Activated CD8-positive, alpha-beta memory T cell treated with anti-CD3 and anti-CD28 coated beads, Interleukin-2, amount 50 U/mL, for 1 hour (primary cell): ENCODE measurements at regions not wholly inside any gene's neighbourhood (a gene's known extent, or its start where the extent isn't known, plus 50 kb on each side); places are given as distances from the start of the nearest gene placed in this dataset.

ENCODE experiments used
- DNase-seq: peaks from one replicate; pipeline ENCODE4 v3.0.0-alpha.2; 2020; ENCODE audit errors: extremely low read depth

DNA sequence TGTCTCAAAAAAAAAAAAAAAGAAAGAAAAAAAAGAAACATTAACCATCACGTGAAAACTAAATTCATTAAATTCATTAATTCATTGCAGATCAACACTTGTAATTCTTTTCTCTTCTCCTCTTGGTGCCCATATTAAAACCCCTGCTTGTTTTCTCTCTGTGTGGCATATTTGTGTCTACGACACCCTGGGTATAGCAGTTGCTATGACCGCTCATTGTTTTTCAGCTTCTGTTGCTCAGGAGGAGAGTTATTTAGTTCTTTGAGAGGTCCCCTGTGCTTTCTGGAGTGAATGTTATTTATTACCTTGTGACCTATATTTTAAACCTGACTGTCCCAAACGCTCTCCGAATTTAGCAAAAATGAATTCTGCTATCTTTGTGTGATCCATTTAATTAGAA, 62.3 kb upstream of the CLMP start:
- DNase-seq, result no peak

DNA sequence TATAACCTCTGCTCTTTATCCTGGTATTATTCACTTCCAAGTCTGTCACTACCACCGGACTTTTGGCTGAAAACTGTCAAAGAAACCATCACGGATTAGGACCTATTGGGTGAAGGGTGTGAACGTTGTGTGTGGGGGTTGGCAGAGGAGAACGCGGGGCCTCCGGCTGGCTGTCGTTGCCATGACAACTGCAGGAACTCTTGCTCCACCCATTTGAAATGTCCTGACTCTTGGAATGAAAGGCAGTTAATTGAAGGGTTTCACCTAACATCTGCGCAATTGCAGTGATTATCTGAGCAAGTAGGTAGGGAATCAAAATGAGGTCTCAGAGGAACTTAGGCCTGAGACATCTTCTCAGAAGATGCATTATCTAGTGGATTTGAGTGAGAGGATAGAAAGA, 60.9 kb upstream of the CLMP start:
- no peak for DNase-seq

DNA sequence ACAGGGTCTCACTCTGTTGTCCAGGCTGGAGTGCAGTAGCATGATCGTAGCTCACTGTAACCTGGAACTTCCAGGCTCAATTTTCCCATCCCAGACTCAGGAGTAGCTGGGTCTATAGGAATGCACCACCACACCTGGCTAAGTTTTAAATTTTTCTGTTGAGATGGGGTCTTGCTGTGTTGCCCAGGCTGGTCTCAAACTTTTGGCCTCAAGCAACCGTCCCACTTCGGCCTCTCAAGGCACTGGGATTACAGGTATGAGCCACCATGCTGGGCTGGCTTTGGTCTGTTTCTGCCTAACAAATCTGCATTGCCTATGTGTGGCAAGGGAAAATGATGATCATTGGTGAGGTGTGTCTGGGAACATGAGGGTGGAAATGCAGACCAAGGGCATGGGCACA, 59.3 kb upstream of the CLMP start:
- no peak for DNase-seq

DNA sequence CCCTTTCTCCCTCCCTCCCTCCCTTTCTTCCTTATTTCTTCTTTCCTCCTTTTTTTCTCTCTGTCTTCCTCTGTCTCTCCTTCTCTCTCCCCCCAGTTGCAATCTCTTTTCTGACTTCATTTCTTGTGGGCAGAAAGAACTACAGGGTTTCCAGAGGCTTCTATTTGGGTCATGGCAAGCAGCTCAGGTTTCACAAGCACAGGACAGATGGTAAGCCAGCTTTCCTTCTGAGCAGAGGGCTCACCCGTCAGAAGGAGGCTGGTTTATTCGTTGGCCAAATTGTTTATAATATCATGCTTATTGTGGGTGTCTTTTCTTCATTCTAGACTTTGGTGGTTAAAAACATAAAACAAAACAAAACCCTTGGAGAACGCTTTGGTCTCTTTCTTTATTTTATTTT, 58.9 kb upstream of the CLMP start:
- DNase-seq, result no peak

DNA sequence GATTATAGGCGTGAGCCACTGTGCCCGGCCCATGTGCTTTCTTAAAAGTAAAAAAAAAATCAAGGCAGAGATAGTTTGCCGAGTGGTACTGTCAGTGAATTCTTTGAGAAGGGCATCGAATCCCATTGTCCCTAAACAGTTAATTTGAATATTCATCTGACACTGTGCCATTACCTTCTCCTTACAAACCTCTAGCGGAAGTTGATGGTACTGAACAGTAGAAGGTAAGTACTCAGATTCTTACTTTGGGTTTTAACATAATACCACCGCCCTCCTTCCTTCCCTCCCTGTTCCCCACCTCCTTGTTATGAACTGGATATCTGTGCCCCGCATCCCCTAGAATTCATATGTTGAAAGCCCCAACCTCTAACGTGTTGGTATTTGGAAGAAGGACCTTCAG, 58.2 kb upstream of the CLMP start:
- no peak for DNase-seq

DNA sequence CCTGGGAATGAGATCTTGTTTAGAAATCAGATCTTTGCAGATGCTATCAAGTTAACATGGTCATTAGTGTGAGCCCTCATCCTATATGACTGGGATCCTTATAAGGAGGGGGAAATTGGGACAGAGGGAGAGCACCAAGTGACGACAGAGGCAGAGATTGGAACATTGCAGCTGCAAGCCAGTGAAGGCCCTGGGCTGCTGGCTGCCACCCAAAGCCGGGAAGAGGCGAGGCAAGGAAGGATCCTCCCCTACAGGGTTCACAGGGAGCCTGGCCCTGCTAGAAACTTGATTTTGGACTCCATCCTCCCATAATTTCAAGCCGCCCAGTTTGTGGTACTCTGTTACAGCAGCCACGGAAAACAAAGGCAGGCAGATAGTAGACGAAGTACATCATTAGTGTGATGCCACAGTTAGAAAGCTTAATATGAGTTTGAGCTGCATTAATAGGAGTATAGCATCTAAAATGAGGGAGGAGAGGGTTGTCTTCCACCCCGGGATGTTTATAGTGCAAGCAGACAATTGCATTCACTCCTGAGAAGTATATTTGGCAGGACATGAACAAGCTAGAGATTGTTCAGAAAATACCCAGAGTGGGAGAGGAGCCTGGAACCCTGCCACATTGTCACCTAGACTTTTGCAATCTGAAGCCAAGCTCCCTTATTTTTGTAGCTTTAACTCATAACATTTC, 56.8 kb upstream of the CLMP start:
- no peak for DNase-seq

DNA sequence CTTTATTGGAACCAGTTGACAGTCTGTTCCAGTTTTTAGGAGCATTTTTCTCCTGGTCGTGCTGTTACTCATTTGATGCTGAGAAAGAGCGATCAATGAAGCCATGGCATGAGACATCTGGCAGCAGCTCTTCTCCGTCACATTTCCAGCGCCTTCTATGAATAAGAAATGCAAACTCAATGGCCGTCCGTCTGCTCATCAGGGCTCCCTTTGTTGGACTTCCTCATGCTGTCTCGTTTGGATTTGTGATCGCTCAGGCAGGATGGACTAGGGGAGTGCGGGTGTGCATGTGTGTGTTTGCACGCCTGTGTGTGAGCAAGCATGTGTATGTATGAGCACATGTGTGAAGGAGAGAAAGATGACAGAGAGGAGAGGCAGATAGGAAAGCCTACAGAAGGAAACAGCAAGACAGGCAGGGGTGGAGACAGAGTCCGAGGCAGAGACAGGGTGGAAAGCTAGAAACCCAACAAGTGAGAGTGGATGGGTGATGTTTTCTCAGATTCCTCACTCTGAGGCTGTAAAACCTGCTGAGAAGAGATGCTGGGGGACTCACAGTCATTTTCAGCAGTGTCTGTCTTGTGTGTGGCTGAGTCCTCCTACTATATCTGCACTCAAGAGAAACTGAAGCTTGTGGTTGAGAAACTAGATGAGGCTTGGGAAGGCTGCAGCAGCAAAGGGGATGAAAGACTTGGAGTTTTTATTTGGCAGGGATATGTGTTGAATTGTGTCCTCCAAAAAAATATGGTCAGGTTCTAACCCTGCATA, 56.0 kb upstream of the CLMP start:
- DNase-seq, result no peak

DNA sequence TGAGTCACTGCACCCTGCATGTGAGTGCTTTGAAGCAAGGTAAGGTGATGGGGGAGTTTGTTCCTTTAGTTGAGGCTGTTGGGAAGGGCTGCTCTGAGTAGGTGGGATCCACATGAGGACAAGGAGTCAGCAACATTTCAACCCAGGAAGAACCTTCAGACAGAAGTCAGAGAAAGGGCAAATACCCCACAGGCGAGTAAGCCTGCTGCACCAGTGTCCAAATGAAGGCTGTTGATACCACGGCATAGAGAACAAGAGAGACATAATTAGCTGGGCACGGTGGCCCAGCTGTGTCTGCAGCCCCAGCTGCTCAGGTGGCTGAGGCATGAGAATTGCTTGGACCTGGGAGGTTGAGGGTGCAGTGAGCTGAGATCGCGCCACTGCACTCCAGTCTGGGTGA, 54.3 kb upstream of the CLMP start:
- DNase-seq, result no peak

DNA sequence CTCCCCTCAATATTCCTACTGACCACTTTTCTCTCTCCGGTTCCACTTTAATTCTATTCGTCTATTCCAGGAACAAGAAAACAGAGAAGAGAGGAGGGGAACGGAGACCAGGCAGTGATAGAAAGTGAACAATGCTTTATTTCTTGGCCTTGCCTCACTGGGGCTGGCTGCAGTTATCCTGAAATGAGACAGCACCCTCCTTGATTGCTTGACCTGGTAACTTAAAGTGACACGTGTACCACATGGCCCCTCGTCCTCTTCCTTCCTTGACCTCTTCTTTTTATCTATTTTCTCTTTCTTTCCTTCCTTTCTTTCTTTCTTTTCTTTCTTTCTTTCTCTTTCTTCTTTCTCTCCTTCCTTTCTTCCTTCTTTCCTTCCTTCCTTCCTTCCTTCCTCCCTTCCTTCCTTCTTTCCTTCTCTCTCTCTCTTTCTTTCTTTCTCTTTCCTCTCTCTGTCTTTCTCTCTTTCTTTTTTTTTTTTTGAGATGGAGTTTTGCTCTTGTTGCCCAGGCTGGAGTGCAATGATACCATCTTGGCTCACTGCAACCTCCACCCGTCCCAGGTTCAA, 52.8 kb upstream of the CLMP start:
- no peak for DNase-seq

DNA sequence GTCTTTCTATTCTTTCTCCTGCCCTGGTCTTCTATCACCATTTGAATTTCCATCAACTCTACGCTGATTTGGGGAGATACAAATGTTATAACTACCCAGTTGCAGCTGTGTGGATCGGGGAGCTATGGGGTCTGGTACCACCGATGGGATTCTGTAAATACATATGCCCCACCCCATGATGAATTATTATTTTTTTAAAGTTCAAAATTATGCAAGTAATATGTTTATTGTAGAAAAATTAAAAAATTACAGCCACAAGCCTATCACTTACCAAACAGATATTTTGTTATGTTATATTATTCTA, 52.4 kb upstream of the CLMP start:
- no peak for DNase-seq

DNA sequence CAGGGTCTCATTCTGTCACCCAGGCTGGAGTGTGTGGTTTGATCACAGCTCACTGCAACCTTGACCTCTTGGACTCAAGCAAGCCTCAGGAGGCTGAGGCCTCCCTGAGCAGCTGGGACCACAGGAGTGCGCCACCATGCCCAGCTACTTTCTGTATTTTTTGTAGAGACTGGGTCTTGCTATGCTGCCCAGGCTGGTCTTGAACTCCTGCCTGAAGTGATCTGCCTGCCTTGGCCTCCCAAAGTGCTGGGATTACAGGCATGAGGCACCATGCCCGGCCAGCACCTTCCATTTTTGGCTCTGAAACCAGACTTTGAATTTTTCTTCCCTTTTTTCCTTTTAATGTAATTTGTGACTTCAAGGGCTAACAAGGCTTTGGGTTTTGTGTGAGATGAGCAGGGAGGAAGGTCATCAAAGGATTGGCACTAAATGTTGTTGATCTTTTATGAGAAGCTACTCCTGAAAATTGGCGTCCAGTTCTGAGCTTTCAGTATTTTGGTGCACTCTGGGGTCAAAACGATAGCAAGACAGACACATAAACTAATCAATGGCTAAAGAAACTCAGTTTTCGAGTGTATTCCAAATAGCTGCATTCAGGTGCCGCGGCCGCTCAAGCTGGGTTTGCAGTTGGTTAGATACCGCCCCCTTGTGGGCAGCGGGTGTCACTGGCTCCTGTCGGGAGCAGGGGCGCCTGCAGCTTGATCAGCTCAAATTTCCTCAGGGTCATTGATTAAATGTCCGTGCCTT, 51.9 kb upstream of the CLMP start:
- peak; percentile 50 for DNase-seq

DNA sequence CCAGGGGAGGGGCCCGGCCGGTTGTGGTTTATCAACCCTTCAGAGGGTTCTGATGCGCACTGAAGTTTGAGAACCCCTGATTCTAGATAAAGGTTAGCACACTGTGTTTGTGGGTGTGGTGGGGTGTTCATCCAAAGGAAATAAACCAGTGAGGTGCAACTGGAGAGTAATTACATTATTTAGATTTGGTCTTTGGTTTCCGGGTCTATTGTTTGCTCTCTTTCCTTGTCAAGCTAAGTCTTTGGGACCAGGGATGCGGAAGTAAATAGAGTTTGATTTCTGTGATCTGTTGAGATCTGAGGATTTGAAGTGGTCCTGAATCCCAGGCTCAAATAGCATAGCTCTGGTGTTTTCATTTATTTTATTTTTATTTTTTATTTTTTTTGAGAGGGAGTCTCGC, 50.5 kb upstream of the CLMP start:
- DNase-seq, result no peak
